ENCODE measurements at regions not wholly inside any gene's neighbourhood (a gene's known extent, or its start where the extent isn't known, plus 50 kb on each side); places are given as distances from the start of the nearest gene placed in this dataset.

DNA sequence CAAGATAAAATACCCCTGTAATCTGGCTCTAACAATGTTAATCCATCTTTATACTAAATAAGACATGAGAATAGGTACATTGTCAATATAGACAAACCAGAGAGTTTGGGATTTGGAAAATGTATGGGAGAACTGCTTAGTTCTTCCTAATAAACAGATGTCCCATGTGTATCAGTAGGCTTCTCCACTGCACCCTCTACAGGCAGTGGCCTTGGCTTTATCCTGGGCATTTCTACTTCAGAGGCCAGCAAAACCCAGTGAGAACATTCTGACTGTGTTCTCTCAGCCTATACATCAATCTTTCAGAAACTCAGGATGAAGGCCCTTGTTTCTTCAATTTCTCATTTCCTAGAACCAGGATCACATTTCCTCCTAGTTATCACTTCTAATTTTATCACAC is 1167.5 kb upstream of the ACVR2A start:
- TF ChIP-seq, protein P1, sequence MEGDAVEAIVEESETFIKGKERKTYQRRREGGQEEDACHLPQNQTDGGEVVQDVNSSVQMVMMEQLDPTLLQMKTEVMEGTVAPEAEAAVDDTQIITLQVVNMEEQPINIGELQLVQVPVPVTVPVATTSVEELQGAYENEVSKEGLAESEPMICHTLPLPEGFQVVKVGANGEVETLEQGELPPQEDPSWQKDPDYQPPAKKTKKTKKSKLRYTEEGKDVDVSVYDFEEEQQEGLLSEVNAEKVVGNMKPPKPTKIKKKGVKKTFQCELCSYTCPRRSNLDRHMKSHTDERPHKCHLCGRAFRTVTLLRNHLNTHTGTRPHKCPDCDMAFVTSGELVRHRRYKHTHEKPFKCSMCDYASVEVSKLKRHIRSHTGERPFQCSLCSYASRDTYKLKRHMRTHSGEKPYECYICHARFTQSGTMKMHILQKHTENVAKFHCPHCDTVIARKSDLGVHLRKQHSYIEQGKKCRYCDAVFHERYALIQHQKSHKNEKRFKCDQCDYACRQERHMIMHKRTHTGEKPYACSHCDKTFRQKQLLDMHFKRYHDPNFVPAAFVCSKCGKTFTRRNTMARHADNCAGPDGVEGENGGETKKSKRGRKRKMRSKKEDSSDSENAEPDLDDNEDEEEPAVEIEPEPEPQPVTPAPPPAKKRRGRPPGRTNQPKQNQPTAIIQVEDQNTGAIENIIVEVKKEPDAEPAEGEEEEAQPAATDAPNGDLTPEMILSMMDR (IDR thresholded peaks at IDR 0.05; ENCODE audit: insufficient read depth, low read length) = no peak
- TF ChIP-seq, protein P2, sequence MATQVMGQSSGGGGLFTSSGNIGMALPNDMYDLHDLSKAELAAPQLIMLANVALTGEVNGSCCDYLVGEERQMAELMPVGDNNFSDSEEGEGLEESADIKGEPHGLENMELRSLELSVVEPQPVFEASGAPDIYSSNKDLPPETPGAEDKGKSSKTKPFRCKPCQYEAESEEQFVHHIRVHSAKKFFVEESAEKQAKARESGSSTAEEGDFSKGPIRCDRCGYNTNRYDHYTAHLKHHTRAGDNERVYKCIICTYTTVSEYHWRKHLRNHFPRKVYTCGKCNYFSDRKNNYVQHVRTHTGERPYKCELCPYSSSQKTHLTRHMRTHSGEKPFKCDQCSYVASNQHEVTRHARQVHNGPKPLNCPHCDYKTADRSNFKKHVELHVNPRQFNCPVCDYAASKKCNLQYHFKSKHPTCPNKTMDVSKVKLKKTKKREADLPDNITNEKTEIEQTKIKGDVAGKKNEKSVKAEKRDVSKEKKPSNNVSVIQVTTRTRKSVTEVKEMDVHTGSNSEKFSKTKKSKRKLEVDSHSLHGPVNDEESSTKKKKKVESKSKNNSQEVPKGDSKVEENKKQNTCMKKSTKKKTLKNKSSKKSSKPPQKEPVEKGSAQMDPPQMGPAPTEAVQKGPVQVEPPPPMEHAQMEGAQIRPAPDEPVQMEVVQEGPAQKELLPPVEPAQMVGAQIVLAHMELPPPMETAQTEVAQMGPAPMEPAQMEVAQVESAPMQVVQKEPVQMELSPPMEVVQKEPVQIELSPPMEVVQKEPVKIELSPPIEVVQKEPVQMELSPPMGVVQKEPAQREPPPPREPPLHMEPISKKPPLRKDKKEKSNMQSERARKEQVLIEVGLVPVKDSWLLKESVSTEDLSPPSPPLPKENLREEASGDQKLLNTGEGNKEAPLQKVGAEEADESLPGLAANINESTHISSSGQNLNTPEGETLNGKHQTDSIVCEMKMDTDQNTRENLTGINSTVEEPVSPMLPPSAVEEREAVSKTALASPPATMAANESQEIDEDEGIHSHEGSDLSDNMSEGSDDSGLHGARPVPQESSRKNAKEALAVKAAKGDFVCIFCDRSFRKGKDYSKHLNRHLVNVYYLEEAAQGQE (IDR thresholded peaks at IDR 0.05; ENCODE audit: insufficient replicate concordance, low read depth) = no peak
- no peak for TF ChIP-seq POLR2AphosphoS5 (IDR thresholded peaks at IDR 0.05; ENCODE audit: low read depth)

Data from HL-60 (cell line).